Neural progenitor cell (in vitro differentiated cells): ENCODE measurements at regions not wholly inside any gene's neighbourhood (a gene's known extent, or its start where the extent isn't known, plus 50 kb on each side); places are given as distances from the start of the nearest gene placed in this dataset.

Source experiments
- DNase-seq: peaks from one replicate; pipeline ENCODE4 v3.0.0-alpha.2; 2016; ENCODE audit warnings: low spot score
- H2AFZ ChIP-seq: fragments of 200-600 bp; sonication (generic); replicated peaks from 2 replicates; pipeline ENCODE4 v1.6.1; 2016; ENCODE audit warnings: antibody characterized with exemption
- H3F3A ChIP-seq: fragments of 200-600 bp; sonication (generic); 2 replicates; pipeline ENCODE4 v1.6.1; 2016; ENCODE audit warnings: antibody characterized with exemption, low read depth
- H3K27ac ChIP-seq: fragments of 200-600 bp; sonication (generic); 2 replicates; pipeline ENCODE4 v1.5.1; 2016; ENCODE audit warnings: mild to moderate bottlenecking
- H3K27me3 ChIP-seq: fragments of 200-600 bp; sonication (generic); 2 replicates; pipeline ENCODE4 v1.6.1; 2016; ENCODE audit warnings: mild to moderate bottlenecking, moderate library complexity
- H3K36me3 ChIP-seq: fragments of 200-600 bp; sonication (generic); 2 replicates; pipeline ENCODE4 v1.5.1; 2016
- H3K4me1 ChIP-seq: fragments of 200-600 bp; sonication (generic); 2 replicates; pipeline ENCODE4 v1.6.1; 2016; ENCODE audit warnings: mixed run types
- H3K4me2 ChIP-seq: fragments of 200-600 bp; sonication (generic); 2 replicates; pipeline ENCODE4 v1.6.1; 2016
- H3K4me3 ChIP-seq: fragments of 200-600 bp; sonication (generic); 2 replicates; pipeline ENCODE4 v1.5.1; 2016
- H3K79me2 ChIP-seq: fragments of 200-600 bp; sonication (generic); 2 replicates; pipeline ENCODE4 v1.6.1; 2016; ENCODE audit warnings: low read depth
- H3K9ac ChIP-seq: fragments of 200-600 bp; sonication (generic); 2 replicates; pipeline ENCODE4 v1.6.1; 2016
- H3K9me3 ChIP-seq: fragments of 200-600 bp; sonication (generic); 2 replicates; pipeline ENCODE4 v1.5.1; 2016; ENCODE audit warnings: low read depth
- H4K20me1 ChIP-seq: fragments of 200-600 bp; sonication (generic); 2 replicates; pipeline ENCODE4 v1.6.1; 2016; ENCODE audit warnings: low read depth
- H3K27ac Mint-ChIP-seq: 3 replicates; pipeline ENCODE4 v1.8.0; 2021; ENCODE audit warnings: mixed read lengths
- H3K27me3 Mint-ChIP-seq: 2 replicates; pipeline ENCODE4 v1.8.0; 2022; ENCODE audit warnings: low read depth, mild to moderate bottlenecking, inconsistent platforms, moderate library complexity, mixed read lengths; ENCODE audit not compliant: insufficient read depth
- H3K36me3 Mint-ChIP-seq: 3 replicates; pipeline ENCODE4 v1.8.0; 2021; ENCODE audit warnings: mixed read lengths
- H3K4me1 Mint-ChIP-seq: 3 replicates; pipeline ENCODE4 v1.8.0; 2021; ENCODE audit warnings: mixed read lengths
- H3K4me3 Mint-ChIP-seq: 3 replicates; pipeline ENCODE4 v1.8.0; 2021; ENCODE audit warnings: mild to moderate bottlenecking, moderate library complexity, mixed read lengths
- H3K9me3 Mint-ChIP-seq: 3 replicates; pipeline ENCODE4 v1.8.0; 2020; ENCODE audit warnings: mixed read lengths
- EZH2 ChIP-seq: fragments of 200-600 bp; sonication (generic); IDR thresholded peaks from 2 replicates; pipeline ENCODE4 v1.6.1; 2017; ENCODE audit warnings: antibody characterized with exemption, mild to moderate bottlenecking, moderate library complexity
- EZH2phosphoT487 ChIP-seq: fragments of 200-600 bp; sonication (generic); IDR thresholded peaks from 2 replicates; pipeline ENCODE4 v1.6.1; 2017; ENCODE audit warnings: antibody characterized with exemption
- TF ChIP-seq, protein P1 (sequence below): fragments of 200-600 bp; sonication (generic); IDR thresholded peaks from 2 replicates; pipeline ENCODE4 v1.5.1; 2017; ENCODE audit warnings: antibody characterized with exemption, mild to moderate bottlenecking

GRCh38 chr7:33698692-33699128 is 206.6 kb upstream of the BMPER start:
- H3K9me3 Mint-ChIP-seq: peaks cover 21% of the 10 kb centered on the region
- no peak overlapping the region for H3K9ac ChIP-seq
- no peak overlapping the region for H3K4me3 ChIP-seq
- TF ChIP-seq EZH2phosphoT487: no peak
- no peak for TF ChIP-seq EZH2
- TF ChIP-seq, protein P1, sequence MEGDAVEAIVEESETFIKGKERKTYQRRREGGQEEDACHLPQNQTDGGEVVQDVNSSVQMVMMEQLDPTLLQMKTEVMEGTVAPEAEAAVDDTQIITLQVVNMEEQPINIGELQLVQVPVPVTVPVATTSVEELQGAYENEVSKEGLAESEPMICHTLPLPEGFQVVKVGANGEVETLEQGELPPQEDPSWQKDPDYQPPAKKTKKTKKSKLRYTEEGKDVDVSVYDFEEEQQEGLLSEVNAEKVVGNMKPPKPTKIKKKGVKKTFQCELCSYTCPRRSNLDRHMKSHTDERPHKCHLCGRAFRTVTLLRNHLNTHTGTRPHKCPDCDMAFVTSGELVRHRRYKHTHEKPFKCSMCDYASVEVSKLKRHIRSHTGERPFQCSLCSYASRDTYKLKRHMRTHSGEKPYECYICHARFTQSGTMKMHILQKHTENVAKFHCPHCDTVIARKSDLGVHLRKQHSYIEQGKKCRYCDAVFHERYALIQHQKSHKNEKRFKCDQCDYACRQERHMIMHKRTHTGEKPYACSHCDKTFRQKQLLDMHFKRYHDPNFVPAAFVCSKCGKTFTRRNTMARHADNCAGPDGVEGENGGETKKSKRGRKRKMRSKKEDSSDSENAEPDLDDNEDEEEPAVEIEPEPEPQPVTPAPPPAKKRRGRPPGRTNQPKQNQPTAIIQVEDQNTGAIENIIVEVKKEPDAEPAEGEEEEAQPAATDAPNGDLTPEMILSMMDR: no peak
- no peaks in the 10 kb centered on the region for H3K27me3 ChIP-seq
- no peak overlapping the region for H3K27ac Mint-ChIP-seq
- no peaks in the 10 kb centered on the region for H3F3A ChIP-seq
- H3K9me3 ChIP-seq: peaks cover 8% of the 10 kb centered on the region
- DNase-seq: no peak
- no peak overlapping the region for H3K4me3 Mint-ChIP-seq
- no peaks in the 10 kb centered on the region for H3K36me3 Mint-ChIP-seq
- H3K4me2 ChIP-seq: no peak overlapping the region
- H3K27ac ChIP-seq: no peak overlapping the region
- no peaks in the 10 kb centered on the region for H3K36me3 ChIP-seq
- peaks cover 4% of the 10 kb centered on the region for H3K27me3 Mint-ChIP-seq
- no peak overlapping the region for H2AFZ ChIP-seq
- H3K4me1 ChIP-seq: no peaks in the 10 kb centered on the region
- H3K4me1 Mint-ChIP-seq: peaks cover 12% of the 10 kb centered on the region
- H3K79me2 ChIP-seq: no peaks in the 10 kb centered on the region
- H4K20me1 ChIP-seq: no peaks in the 10 kb centered on the region

GRCh38 chr7:33700001-33700899 is 205.1 kb upstream of the BMPER start:
- H3K27me3 Mint-ChIP-seq: peaks cover 4% of the 10 kb centered on the region
- Histone ChIP-seq H4K20me1 (peaks cover 3% of the 10 kb centered on the region), H2AFZ (no peak overlapping the region), H3K27me3 (peaks cover 14% of the 10 kb centered on the region), H3K9me3 (peaks cover 8% of the 10 kb centered on the region), H3K36me3 (no peaks in the 10 kb centered on the region), H3K4me2 (no peak overlapping the region), H3K9ac (no peak overlapping the region), H3K79me2 (no peaks in the 10 kb centered on the region), H3K4me1 (peaks cover 5% of the 10 kb centered on the region), H3K4me3 (no peak overlapping the region), H3F3A (peaks cover 4% of the 10 kb centered on the region), H3K27ac (no peak overlapping the region)
- peaks cover 21% of the 10 kb centered on the region for H3K9me3 Mint-ChIP-seq
- peaks cover 17% of the 10 kb centered on the region for H3K4me1 Mint-ChIP-seq
- H3K36me3 Mint-ChIP-seq: no peaks in the 10 kb centered on the region
- no peak for TF ChIP-seq EZH2phosphoT487
- TF ChIP-seq, protein P1: no peak
- no peak for TF ChIP-seq EZH2
- H3K27ac Mint-ChIP-seq: no peak overlapping the region
- no peak for DNase-seq
- H3K4me3 Mint-ChIP-seq: no peak overlapping the region

GRCh38 chr7:33701189-33701740 is 204.1 kb upstream of the BMPER start:
- peaks cover 8% of the 10 kb centered on the region for H3K9me3 ChIP-seq
- H3K4me3 Mint-ChIP-seq: no peak overlapping the region
- peaks cover 15% of the 10 kb centered on the region for H3K4me1 ChIP-seq
- H3K27me3 Mint-ChIP-seq: peaks cover 4% of the 10 kb centered on the region
- TF ChIP-seq, protein P1: no peak
- no peak for TF ChIP-seq EZH2
- no peak for TF ChIP-seq EZH2phosphoT487
- peaks cover 15% of the 10 kb centered on the region for H3K27me3 ChIP-seq
- peaks cover 21% of the 10 kb centered on the region for H3K9me3 Mint-ChIP-seq
- no peak overlapping the region for H3K27ac ChIP-seq
- no peak overlapping the region for H2AFZ ChIP-seq
- H3K9ac ChIP-seq: no peak overlapping the region
- H3K4me2 ChIP-seq: no peak overlapping the region
- H3K36me3 ChIP-seq: no peaks in the 10 kb centered on the region
- no peaks in the 10 kb centered on the region for H3K79me2 ChIP-seq
- peaks cover 3% of the 10 kb centered on the region for H4K20me1 ChIP-seq
- no peak overlapping the region for H3K27ac Mint-ChIP-seq
- no peaks in the 10 kb centered on the region for H3K36me3 Mint-ChIP-seq
- peaks cover 21% of the 10 kb centered on the region for H3K4me1 Mint-ChIP-seq
- no peak for DNase-seq
- H3F3A ChIP-seq: peaks cover 14% of the 10 kb centered on the region
- H3K4me3 ChIP-seq: no peak overlapping the region
